Karpas-422 (cell line): ENCODE measurements at regions not wholly inside any gene's neighbourhood (a gene's known extent, or its start where the extent isn't known, plus 50 kb on each side); places are given as distances from the start of the nearest gene placed in this dataset.

ENCODE experiments used
- DNase-seq: peaks from one replicate; pipeline ENCODE4 v3.0.0-alpha.2; 2015
- H2AFZ ChIP-seq: fragments of 200-600 bp; sonication (generic); 2 replicates; pipeline ENCODE4 v1.6.1; 2014; ENCODE audit warnings: antibody characterized with exemption, low read length, mixed read lengths
- H3K27ac ChIP-seq: fragments of 200-600 bp; sonication (generic); 2 replicates; pipeline ENCODE4 v1.5.1; 2014; ENCODE audit warnings: mild to moderate bottlenecking, low read length, moderate library complexity
- H3K27me3 ChIP-seq: fragments of 200-600 bp; sonication (generic); 2 replicates; pipeline ENCODE4 v1.6.1; 2014; ENCODE audit warnings: low read length, mixed read lengths
- H3K36me3 ChIP-seq: fragments of 200-600 bp; sonication (generic); 2 replicates; pipeline ENCODE4 v1.6.1; 2014; ENCODE audit warnings: low read length, mixed read lengths; ENCODE audit not compliant: insufficient read depth
- H3K4me1 ChIP-seq: fragments of 200-600 bp; sonication (generic); 2 replicates; pipeline ENCODE4 v1.6.1; 2014; ENCODE audit warnings: mild to moderate bottlenecking, low read length, mixed read lengths
- H3K4me2 ChIP-seq: fragments of 200-600 bp; sonication (generic); 2 replicates; pipeline ENCODE4 v1.6.1; 2014; ENCODE audit warnings: low read length, low read depth, mild to moderate bottlenecking; ENCODE audit not compliant: poor library complexity, severe bottlenecking
- H3K4me3 ChIP-seq: fragments of 200-600 bp; sonication (generic); 2 replicates; pipeline ENCODE4 v1.5.1; 2014; ENCODE audit warnings: mild to moderate bottlenecking, antibody characterized with exemption, low read length, mixed read lengths
- H3K79me2 ChIP-seq: fragments of 200-600 bp; sonication (generic); 2 replicates; pipeline ENCODE4 v1.6.1; 2014; ENCODE audit warnings: mild to moderate bottlenecking, low read length, mixed read lengths
- H3K9ac ChIP-seq: fragments of 200-600 bp; sonication (generic); 2 replicates; pipeline ENCODE4 v1.6.0; 2014; ENCODE audit warnings: low read length
- H3K9me2 ChIP-seq: fragments of 200-600 bp; sonication (generic), shearing (Covaris generic); replicated peaks from 2 replicates; pipeline ENCODE4 v1.6.0; 2014; ENCODE audit warnings: mild to moderate bottlenecking, low read length, moderate library complexity; ENCODE audit not compliant: insufficient read depth
- H3K9me3 ChIP-seq: fragments of 300-700, 200-600 bp; sonication (generic); 2 replicates; pipeline ENCODE4 v1.6.1; 2014; ENCODE audit warnings: low read length, mixed read lengths
- H4K20me1 ChIP-seq: fragments of 200-600 bp; sonication (generic); 2 replicates; pipeline ENCODE4 v1.6.1; 2014; ENCODE audit warnings: mild to moderate bottlenecking, antibody characterized with exemption, low read length, low read depth; ENCODE audit not compliant: insufficient read depth

DNA sequence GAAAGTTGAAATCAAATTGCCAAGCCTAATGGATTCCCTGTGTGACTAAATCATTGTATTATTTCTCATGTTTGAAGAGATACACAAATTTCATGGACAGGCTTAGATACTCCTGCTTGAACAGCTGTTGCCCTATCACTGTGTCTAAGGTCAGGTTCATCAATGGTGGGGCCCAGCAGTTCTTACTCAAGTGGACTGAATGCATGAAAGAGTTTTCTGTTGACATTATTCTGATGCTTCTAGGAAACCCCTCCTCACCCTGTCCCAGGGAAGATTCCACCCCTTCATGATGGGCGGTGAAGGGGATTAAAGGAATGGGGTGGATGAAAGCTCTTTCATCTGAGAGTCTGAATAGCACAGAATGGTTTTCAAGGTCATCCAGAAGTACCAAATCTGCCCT, 148.8 kb downstream of the INO80D start:
- no peaks in the 10 kb centered on the region for H3K36me3 ChIP-seq
- H3K9ac ChIP-seq: no peak overlapping the region
- H3K79me2 ChIP-seq: no peaks in the 10 kb centered on the region
- no peaks in the 10 kb centered on the region for H3K9me3 ChIP-seq
- H3K9me2 ChIP-seq: no peaks in the 10 kb centered on the region
- H3K4me2 ChIP-seq: no peak overlapping the region
- no peaks in the 10 kb centered on the region for H4K20me1 ChIP-seq
- H3K27me3 ChIP-seq: no peaks in the 10 kb centered on the region
- H3K27ac ChIP-seq: no peak overlapping the region
- no peak overlapping the region for H2AFZ ChIP-seq
- H3K4me1 ChIP-seq: no peaks in the 10 kb centered on the region
- no peak overlapping the region for H3K4me3 ChIP-seq
- DNase-seq: no peak

DNA sequence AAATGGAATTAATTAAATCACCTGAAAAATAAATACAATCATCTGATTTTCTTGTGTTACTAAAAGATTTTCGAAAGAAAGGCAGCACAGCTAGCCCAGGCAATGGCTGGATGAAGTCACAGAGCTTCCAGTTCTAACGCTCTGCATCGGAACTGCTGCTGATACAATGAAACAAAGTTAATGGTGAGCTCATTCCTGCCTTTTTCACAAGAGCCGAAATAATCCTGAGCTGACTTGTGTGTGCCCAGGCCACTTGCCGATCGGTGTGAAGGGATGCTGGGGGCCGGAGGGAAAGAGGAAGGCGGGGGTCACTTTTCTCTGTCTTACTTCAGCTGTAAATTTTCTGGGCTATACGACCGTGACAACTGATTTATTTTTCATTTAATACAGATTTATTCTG, 149.5 kb downstream of the INO80D start:
- Histone ChIP-seq H3K4me2 (no peak overlapping the region), H3K79me2 (no peaks in the 10 kb centered on the region), H3K9me2 (no peaks in the 10 kb centered on the region), H3K4me3 (no peak overlapping the region), H2AFZ (no peak overlapping the region), H3K27me3 (no peaks in the 10 kb centered on the region), H4K20me1 (no peaks in the 10 kb centered on the region), H3K27ac (no peak overlapping the region), H3K4me1 (no peaks in the 10 kb centered on the region), H3K9ac (no peak overlapping the region), H3K9me3 (no peaks in the 10 kb centered on the region), H3K36me3 (no peaks in the 10 kb centered on the region)
- DNase-seq: no peak

DNA sequence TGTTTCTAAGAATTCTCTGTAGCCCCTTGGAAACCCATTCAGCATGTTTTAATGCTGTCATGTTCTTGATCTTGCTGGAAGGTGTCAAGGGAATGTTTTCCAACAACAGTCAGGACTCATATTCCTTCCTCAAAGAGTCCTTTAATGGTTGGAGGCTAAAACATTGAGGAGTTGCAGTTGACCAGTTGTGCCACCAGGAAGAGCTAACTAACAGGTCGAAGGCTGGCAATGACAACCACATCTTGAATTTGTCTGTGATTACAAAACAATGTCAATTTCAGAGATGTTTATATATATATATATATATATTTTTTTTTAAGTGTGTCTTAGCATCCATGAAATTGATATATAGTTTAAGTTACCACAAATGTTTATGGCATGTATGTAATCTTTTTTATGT, 151.5 kb downstream of the INO80D start:
- H3K4me3 ChIP-seq: no peak overlapping the region
- no peaks in the 10 kb centered on the region for H4K20me1 ChIP-seq
- H3K9me2 ChIP-seq: no peaks in the 10 kb centered on the region
- H3K4me1 ChIP-seq: no peaks in the 10 kb centered on the region
- no peaks in the 10 kb centered on the region for H3K36me3 ChIP-seq
- no peaks in the 10 kb centered on the region for H3K9me3 ChIP-seq
- no peak overlapping the region for H3K27ac ChIP-seq
- no peaks in the 10 kb centered on the region for H3K27me3 ChIP-seq
- H3K79me2 ChIP-seq: no peaks in the 10 kb centered on the region
- no peak overlapping the region for H3K9ac ChIP-seq
- DNase-seq: no peak
- no peak overlapping the region for H2AFZ ChIP-seq
- H3K4me2 ChIP-seq: no peak overlapping the region

DNA sequence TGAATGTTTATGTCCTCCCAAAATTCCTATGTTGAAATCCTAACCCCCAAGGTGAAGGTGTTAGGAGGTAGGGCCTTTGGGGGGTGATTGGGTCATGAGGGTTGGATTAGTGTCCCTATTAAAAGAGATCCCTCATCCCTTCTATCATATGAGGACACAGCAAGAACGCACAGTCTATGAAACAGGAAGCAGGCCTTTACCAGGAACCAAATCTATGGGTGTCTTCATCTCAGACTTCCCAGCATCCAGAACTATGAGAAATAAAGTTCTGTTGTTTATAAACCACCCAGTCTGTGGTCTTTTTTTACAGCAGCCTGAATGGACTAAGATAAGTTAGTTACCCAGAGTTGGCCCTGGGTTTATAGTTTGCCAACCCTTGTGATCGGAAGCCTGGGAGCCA, 153.1 kb downstream of the INO80D start:
- Histone ChIP-seq H3K27me3 (no peaks in the 10 kb centered on the region), H3K36me3 (no peaks in the 10 kb centered on the region), H3K9me2 (no peaks in the 10 kb centered on the region), H3K27ac (no peak overlapping the region), H3K4me1 (no peaks in the 10 kb centered on the region), H4K20me1 (no peaks in the 10 kb centered on the region), H3K9ac (no peak overlapping the region), H2AFZ (no peak overlapping the region), H3K79me2 (no peaks in the 10 kb centered on the region), H3K4me2 (no peak overlapping the region), H3K4me3 (no peak overlapping the region), H3K9me3 (no peaks in the 10 kb centered on the region)
- DNase-seq: no peak

DNA sequence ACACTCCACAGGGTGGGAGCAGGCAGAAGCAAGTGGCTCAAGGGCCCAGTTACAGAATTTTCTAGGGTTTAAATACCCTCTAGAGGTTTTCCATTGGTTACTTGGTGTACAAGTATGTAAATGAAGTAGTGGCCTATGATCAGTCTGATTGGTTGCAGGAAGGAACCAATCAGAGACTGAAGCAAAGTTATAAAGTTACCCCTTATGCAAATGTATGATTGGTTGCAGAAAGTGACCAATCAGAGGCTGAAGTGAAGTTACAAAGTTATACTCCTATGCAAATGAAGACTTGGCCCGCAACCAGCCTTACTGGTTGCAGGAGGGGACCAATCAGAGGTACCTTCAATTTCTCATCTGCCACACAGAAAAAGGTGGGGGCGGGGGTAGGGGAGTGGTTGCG, 154.6 kb downstream of the INO80D start:
- H3K9me2 ChIP-seq: no peaks in the 10 kb centered on the region
- no peaks in the 10 kb centered on the region for H3K36me3 ChIP-seq
- H3K79me2 ChIP-seq: no peaks in the 10 kb centered on the region
- H3K27me3 ChIP-seq: no peaks in the 10 kb centered on the region
- no peak overlapping the region for H3K4me3 ChIP-seq
- DNase-seq: no peak
- H3K27ac ChIP-seq: no peak overlapping the region
- no peak overlapping the region for H3K9ac ChIP-seq
- H2AFZ ChIP-seq: no peak overlapping the region
- H3K4me2 ChIP-seq: no peak overlapping the region
- H3K4me1 ChIP-seq: no peaks in the 10 kb centered on the region
- no peaks in the 10 kb centered on the region for H4K20me1 ChIP-seq
- no peaks in the 10 kb centered on the region for H3K9me3 ChIP-seq

DNA sequence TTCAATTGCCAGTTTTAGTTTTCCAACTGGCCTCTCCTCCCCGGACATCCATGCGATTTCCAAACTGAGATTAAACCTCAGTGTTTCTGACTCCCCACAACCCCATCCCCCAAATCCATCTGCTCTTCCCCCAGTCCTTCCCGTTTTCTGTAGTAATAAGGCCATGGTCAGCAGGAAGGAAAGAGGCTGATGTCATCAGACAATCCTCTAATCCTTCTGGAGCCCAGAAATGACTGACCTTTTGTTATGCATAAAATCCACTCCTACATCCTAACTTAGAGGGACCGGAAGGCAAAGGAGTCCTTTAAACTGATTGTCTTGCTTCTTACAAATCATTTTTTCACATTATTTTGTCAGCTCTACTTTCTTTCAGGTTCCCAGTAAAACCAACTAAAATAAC, 155.8 kb downstream of the INO80D start:
- H3K27ac ChIP-seq: no peak overlapping the region
- H3K79me2 ChIP-seq: no peaks in the 10 kb centered on the region
- H2AFZ ChIP-seq: no peak overlapping the region
- no peak overlapping the region for H3K4me3 ChIP-seq
- no peaks in the 10 kb centered on the region for H4K20me1 ChIP-seq
- H3K27me3 ChIP-seq: no peaks in the 10 kb centered on the region
- no peaks in the 10 kb centered on the region for H3K9me2 ChIP-seq
- H3K36me3 ChIP-seq: no peaks in the 10 kb centered on the region
- no peak overlapping the region for H3K4me2 ChIP-seq
- DNase-seq: no peak
- H3K9ac ChIP-seq: no peak overlapping the region
- no peaks in the 10 kb centered on the region for H3K9me3 ChIP-seq
- H3K4me1 ChIP-seq: no peaks in the 10 kb centered on the region

DNA sequence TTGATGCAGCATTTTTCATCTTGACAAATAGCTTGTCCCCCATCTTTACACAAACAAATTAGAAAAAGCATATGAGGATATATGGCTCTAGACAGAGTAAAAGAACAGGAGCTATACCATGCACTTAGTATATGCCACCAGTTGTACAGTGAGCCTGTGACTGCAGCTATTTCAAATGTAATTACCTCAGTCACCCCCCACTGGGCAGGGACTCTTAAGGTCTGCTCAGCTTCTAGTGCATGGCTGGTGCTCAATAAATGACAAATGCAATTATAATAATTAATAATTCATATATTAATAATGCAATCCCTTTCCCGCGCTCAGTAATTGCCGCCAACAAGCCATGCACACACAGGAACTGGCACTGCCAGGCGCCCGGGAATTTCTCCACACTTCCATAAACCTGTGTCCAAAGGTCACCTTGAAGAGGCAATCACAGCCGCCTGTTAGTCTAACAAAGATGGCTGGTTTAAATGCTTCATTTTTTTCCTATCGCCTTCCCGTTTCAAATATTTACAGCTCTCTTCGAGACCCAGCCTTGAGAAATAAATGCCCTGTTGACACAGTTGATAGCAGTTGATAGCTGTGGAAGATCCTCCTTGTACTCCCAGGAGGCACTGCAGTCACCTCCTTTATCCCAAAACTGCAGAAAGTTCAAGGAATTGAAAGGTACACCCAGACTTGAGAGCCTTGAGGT, 156.6 kb downstream of the INO80D start:
- Histone ChIP-seq H3K9ac (no peak overlapping the region), H4K20me1 (no peaks in the 10 kb centered on the region), H2AFZ (no peak overlapping the region), H3K27ac (no peak overlapping the region), H3K9me2 (no peaks in the 10 kb centered on the region), H3K27me3 (no peaks in the 10 kb centered on the region), H3K36me3 (no peaks in the 10 kb centered on the region), H3K4me3 (no peak overlapping the region), H3K79me2 (no peaks in the 10 kb centered on the region), H3K4me2 (no peak overlapping the region), H3K4me1 (no peaks in the 10 kb centered on the region), H3K9me3 (no peaks in the 10 kb centered on the region)
- no peak for DNase-seq

DNA sequence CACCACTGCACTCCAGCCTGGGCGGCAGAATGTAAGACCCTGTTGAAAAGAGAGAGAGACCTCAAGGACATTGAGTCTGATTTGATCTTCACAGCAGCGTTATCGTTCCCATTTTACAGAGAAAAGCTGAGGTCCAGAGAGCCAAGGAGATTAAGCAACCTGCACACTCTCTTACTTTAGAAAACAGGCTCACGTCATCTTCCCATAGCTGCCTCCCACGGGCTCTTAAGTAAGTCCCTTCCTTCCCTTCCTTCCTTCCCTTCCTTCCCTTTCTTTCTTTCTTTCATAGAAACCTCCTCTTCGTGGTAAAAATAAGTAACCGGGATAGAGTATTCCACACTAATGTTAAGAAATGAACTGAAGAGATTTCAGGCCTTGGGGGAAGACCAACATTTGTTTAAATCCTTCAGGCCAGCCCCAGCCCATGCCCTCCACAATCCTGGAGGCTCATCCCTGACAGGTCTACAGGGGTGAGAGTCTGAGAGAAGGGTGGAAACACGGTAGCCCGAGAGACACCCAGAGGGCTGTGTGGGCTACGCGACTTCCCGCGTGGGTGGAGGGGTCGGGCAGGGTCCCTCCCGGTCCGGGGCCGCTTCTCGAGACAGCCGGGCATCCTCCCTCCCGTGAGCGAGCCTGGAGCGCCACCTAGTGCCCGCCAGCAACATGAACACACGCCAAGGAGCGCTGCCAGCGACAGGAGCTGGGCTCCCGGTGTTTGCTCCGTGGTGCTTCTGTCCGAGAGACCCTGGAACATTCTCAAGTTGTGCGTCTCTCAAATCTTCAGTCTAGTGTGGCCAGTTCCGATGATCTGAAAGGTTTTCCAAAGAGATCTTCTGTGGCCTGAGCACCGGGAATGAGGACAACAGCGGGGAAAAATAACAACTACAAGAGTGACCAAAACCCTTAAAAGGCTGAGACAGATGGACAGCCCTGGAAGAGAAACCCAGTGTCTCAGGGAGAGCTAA, 160.3 kb downstream of the INO80D start:
- no peak overlapping the region for H3K4me2 ChIP-seq
- H3K9me3 ChIP-seq: no peaks in the 10 kb centered on the region

More for the DNA sequence above, 160.3 kb downstream of the INO80D start:
- no peak overlapping the region for H3K9ac ChIP-seq
- no peak overlapping the region for H3K4me3 ChIP-seq
- H3K27ac ChIP-seq: no peak overlapping the region
- no peaks in the 10 kb centered on the region for H3K36me3 ChIP-seq
- DNase-seq: peak; percentile 89
- no peak overlapping the region for H2AFZ ChIP-seq
- no peaks in the 10 kb centered on the region for H3K4me1 ChIP-seq
- no peaks in the 10 kb centered on the region for H4K20me1 ChIP-seq
- H3K79me2 ChIP-seq: no peaks in the 10 kb centered on the region
- no peaks in the 10 kb centered on the region for H3K9me2 ChIP-seq
- H3K27me3 ChIP-seq: no peaks in the 10 kb centered on the region
